HG03066 (cell line): ENCODE measurements at regions not wholly inside any gene's neighbourhood (a gene's known extent, or its start where the extent isn't known, plus 50 kb on each side); places are given as distances from the start of the nearest gene placed in this dataset.

Source experiments
- ATAC-seq: cut with Tn5 transposase; IDR thresholded peaks from one replicate; pipeline ENCODE4 v1.9.1; 2021; ENCODE audit warnings: low read depth; ENCODE audit not compliant: unreplicated experiment

- ATAC-seq, result no peak
Observed at GRCh38 chr10:3554121-3554522, 230.9 kb downstream of the KLF6 start.

- ATAC-seq, result no peak
Observed at GRCh38 chr10:3552281-3552680, 232.7 kb downstream of the KLF6 start.

DNA sequence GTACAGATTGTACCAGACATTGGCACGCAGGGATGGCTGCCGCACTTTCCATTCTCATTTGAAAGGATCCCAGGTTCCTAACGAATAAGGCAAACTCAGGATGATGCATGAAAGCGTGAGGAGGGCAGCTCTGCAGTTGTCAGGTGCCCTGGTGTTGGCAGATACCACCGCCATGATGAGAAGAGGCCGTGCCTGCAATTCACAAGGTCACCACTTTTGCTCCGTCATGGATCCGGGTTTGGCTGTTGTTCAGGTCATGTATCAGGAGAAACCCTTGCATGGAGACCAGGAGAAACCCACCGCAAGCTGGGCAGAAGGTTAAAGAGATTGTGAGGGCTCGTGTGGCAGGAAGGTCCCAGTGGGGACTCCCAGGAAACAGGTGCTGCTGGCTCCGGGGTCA lies 233.2 kb downstream of the KLF6 start:
- no peak for ATAC-seq

- ATAC-seq, result no peak
Observed at GRCh38 chr10:3549118-3549517, 235.9 kb downstream of the KLF6 start.

GRCh38 chr10:3548702-3549101 lies 236.3 kb downstream of the KLF6 start:
- no peak for ATAC-seq

GRCh38 chr10:3548076-3548475 lies 236.9 kb downstream of the KLF6 start:
- no peak for ATAC-seq

DNA sequence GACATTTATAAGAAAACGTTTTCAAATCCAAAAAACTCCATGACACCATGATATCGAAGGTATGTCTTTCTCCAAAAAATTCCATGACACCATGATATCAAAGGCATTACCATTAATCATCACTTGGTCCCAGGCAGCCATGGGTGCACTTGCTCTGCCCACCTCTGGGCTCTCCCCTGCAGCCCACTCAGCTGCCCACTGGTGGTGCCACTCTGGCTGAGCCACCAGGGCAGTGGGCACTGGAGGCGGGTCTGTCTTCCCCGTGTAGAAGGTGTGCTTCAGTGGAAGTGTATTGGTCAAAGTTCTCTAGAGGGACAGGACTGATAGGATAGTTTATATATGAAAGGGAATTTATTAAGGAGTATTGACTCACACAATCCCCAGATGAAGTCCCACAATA lies 240.4 kb downstream of the KLF6 start:
- no peak for ATAC-seq

- ATAC-seq, result no peak
Observed at GRCh38 chr10:3542185-3542611, 242.8 kb downstream of the KLF6 start.

- ATAC-seq, result no peak
Observed at GRCh38 chr10:3539696-3540383, 245.2 kb downstream of the KLF6 start.

DNA sequence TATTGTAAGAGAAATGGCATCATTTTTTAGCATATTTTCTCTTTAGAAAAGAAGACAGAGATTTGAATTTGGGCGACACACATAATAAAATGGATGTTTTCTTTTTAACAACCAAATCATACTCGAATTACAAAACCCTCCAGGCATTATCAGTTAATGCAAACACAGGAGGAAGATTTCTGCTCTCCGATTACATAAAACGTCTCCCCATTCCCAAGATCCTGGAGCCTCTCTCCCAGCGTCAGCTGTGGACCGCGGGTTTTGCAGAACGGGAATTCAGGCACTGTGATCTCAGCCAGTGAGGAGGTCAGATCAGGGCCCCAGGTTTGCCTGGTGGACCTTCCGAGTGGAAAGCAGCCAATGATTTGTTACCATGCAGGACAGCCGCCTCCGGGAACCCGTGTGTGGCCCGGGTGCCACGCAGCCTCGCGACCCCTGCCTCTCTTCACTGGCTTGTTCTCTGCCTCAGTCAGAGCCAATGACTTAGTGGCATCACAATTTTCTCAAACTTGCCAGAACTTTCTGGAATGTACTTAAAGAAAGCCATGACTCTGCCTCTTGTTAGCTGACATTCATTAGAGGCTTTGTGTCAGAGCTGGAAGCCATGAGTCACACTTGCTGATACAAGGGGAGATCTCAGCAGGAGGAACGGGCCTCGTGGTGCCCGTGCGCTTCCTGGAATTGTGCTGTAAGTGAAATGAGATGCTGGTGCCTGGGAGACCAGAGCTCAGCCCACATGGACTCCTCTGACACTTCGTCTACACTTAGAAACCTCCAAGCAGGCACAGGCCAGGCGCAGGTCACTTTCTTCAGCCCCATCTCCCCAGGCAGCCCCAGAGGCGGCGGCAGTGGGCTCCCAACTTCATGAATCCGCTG lies 246.1 kb downstream of the KLF6 start:
- ATAC-seq, result no peak

GRCh38 chr10:3538291-3538655 lies 246.7 kb downstream of the KLF6 start:
- ATAC-seq, result no peak

DNA sequence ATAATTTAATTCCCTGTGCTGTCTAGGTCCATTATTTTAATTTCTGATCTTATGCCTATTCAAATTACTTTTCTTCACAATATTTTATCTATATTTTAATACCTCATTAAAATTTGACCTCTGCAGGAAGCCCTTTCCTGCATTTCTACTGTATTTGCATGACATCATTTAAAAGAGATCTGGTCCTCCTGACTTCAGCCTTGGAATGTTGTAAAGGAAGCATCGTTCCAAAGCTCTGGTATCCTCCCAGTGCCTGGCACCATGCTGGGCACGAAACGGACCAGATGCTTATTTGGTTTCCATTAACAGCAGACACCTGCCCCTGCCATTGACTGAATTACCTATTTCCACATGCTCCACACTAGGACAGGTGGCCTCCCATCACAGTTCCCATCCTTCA lies 247.5 kb downstream of the KLF6 start:
- no peak for ATAC-seq

GRCh38 chr10:3535001-3535400 lies 250.0 kb downstream of the KLF6 start:
- ATAC-seq, result no peak

- no peak for ATAC-seq
Observed at GRCh38 chr10:3534433-3534832, 250.6 kb downstream of the KLF6 start.

- ATAC-seq, result no peak
Observed at GRCh38 chr10:3533296-3533695, 251.7 kb downstream of the KLF6 start.

- ATAC-seq, result no peak
Observed at GRCh38 chr10:3532644-3533043, 252.4 kb downstream of the KLF6 start.

- ATAC-seq, result no peak
Observed at GRCh38 chr10:3531670-3532069, 253.3 kb downstream of the KLF6 start.

DNA sequence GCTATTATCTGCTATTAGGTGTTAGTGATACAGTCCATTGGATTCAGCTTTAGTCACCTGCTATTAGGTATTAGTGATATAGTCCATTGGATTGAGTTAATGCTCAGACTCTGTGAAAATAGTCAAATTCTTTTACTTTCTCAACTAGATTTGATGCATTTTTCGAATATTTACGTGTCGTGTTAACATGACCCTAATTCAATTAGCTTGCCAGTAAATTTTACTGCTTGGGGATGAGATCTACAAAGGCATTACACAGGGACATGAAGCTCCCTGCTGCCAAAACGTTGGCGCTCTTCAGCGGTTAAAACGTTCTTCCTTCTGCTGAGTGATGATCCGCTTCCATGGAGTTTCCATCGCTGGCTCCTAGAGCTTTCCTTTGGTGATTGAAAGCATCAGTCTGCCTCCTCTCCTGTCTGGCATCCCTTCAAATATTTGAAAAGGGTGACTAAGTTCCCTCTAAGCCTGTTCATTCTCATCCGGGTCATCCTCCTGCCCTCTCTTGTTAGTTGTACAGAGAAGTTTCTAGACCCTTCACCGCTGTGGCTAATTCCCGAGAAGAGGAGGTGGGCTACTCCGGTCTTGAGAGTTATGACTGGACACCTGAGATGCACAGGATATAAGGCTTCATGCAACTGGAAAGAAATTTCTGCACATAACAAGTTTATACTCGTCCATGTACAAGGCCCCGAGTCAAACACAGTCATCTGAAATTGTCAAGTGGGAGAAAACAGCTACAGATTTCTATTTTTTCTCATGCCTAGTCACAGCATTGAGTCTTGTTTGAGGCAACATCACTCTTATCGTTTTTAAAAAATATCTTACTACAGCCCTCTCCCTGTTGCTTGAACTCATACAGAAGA lies 254.0 kb downstream of the KLF6 start:
- no peak for ATAC-seq

DNA sequence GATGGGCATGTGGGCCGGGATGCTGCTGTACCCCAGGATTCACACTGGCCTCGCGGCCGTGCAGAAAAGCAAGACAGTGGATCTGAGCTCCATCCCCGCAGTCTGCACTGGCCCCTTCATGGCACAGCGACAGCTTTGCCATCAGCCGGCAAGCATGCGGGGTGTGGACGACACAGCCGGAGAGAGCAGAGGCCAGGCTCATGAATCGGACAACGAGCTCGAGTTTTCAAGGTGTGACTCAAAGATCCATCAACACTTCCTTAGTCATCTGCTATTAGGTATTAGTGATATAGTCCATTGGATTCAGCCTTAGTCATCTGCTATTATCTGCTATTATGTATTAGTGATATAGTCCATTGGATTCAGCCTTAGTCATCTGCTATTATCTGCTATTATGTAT lies 254.7 kb downstream of the KLF6 start:
- ATAC-seq, result no peak

- ATAC-seq, result no peak
Observed at GRCh38 chr10:3529691-3530090, 255.3 kb downstream of the KLF6 start.

- ATAC-seq, result no peak
Observed at GRCh38 chr10:3528823-3529403, 256.1 kb downstream of the KLF6 start.
